Endothelial cell of umbilical vein (primary cell): ENCODE measurements at regions not wholly inside any gene's neighbourhood (a gene's known extent, or its start where the extent isn't known, plus 50 kb on each side); places are given as distances from the start of the nearest gene placed in this dataset.

ENCODE experiments used
- BruUV-seq: library from RNA; stranded (reverse); fragments of 400-500 nt; replicated peaks from 2 replicates; lab custom pipeline; 2021; lab: Mats Ljungman, UMichigan
- CTCF ChIA-PET: fragments of 300-600, 350-600 bp; sonication (Branson Sonifier 250); formaldehyde crosslinking; loops from one replicate; lab custom pipeline; 2021; ENCODE audit warnings: antibody characterized with exemption, inconsistent platforms; lab: Charles Lee
- POLR2A ChIA-PET: fragments of 300-600, 350-600 bp; sonication (Branson Sonifier 250); formaldehyde crosslinking; loops from one replicate; lab custom pipeline; 2021; ENCODE audit warnings: antibody characterized with exemption, inconsistent platforms; lab: Charles Lee
- DNase-seq: peaks from one replicate; pipeline ENCODE4 v3.0.0-alpha.2; 2011; ENCODE audit warnings: low read depth, low spot score
- FAIRE-seq: peaks from 2 replicates; lab custom pipeline; 2011; peaks lifted over from hg19 to GRCh38; lab: Jason Lieb, UNC
- H2AFZ ChIP-seq: 2 replicates; pipeline ENCODE4 v1.6.0; 2012; ENCODE audit warnings: low read depth, low read length, control low read depth, inconsistent platforms
- H3K27ac ChIP-seq: 2 replicates; pipeline ENCODE4 v1.5.1; 2011; ENCODE audit warnings: low read depth, mild to moderate bottlenecking, control low read depth, low read length, moderate library complexity; ENCODE audit not compliant: insufficient read depth
- H3K27me3 ChIP-seq, 2 experiments: 2 replicates each; pipeline versions ENCODE4 v1.6.0 to v1.6.1; 2011; ENCODE audit warnings: low read length in 2 of 2, mixed read lengths in 1 of 2; ENCODE audit not compliant: control insufficient read depth in 2 of 2, insufficient read depth in 2 of 2
- H3K36me3 ChIP-seq, 2 experiments: 2 replicates in 1 of 2; 3 replicates in 1 of 2; pipeline ENCODE4 v1.5.1; 2011; ENCODE audit warnings: low read length in 2 of 2, mild to moderate bottlenecking in 1 of 2, moderate library complexity in 1 of 2; ENCODE audit not compliant: control insufficient read depth in 2 of 2, insufficient read depth in 2 of 2; ENCODE audit errors: extremely low read depth in 1 of 2
- H3K4me1 ChIP-seq: 3 replicates; pipeline ENCODE4 v1.5.1; 2011; ENCODE audit warnings: mild to moderate bottlenecking, low read length; ENCODE audit not compliant: control insufficient read depth, insufficient read depth; ENCODE audit errors: extremely low read depth
- H3K4me2 ChIP-seq: 2 replicates; pipeline ENCODE4 v1.6.1; 2011; ENCODE audit warnings: low read length, control low read depth, mixed read lengths; ENCODE audit not compliant: insufficient read depth
- H3K4me3 ChIP-seq, 3 experiments: fragments of 200-600 bp in 1 of 3; sonication (generic), shearing (Covaris generic) in 1 of 3; replicated peaks in 1 of 3; 2 replicates each; pipeline ENCODE4 v1.5.1; 2011 to 2016; ENCODE audit warnings: control low read depth in 3 of 3, low read length in 3 of 3, mild to moderate bottlenecking in 2 of 3, inconsistent platforms in 1 of 3, low read depth in 1 of 3, moderate library complexity in 1 of 3; ENCODE audit not compliant: insufficient read depth in 1 of 3
- H3K79me2 ChIP-seq: 2 replicates; pipeline ENCODE4 v1.6.0; 2012; ENCODE audit warnings: low read length, inconsistent platforms; ENCODE audit not compliant: control insufficient read depth, insufficient read depth
- H3K9ac ChIP-seq: replicated peaks from 2 replicates; pipeline ENCODE3; 2011; ENCODE audit warnings: low read length, control low read depth; ENCODE audit not compliant: insufficient read depth; ENCODE audit errors: extremely low read depth
- H3K9me1 ChIP-seq: replicated peaks from 3 replicates; pipeline ENCODE4 v1.6.0; 2011; ENCODE audit warnings: mild to moderate bottlenecking, low read length; ENCODE audit not compliant: control insufficient read depth, insufficient read depth; ENCODE audit errors: extremely low read depth
- H3K9me3 ChIP-seq: replicated peaks from 2 replicates; pipeline ENCODE4 v1.5.1; 2012; ENCODE audit warnings: low read length, inconsistent platforms; ENCODE audit not compliant: control insufficient read depth, insufficient read depth
- H4K20me1 ChIP-seq: replicated peaks from 2 replicates; pipeline ENCODE3; 2011; ENCODE audit warnings: mild to moderate bottlenecking, low read length; ENCODE audit not compliant: control insufficient read depth, insufficient read depth; ENCODE audit errors: extremely low read depth
- CTCF ChIP-seq, 2 donors: IDR thresholded peaks; 1 replicate in 1 of 2; 2 replicates in 1 of 2; pipeline ENCODE4 v1.5.1; 2011; ENCODE audit warnings: low read length in 2 of 2, mild to moderate bottlenecking in 2 of 2, moderate library complexity in 2 of 2, control low read depth in 1 of 2, inconsistent platforms in 1 of 2, low read depth in 1 of 2; ENCODE audit not compliant: insufficient read depth in 1 of 2; ENCODE audit errors: extremely low read depth in 1 of 2
- EZH2 ChIP-seq: IDR thresholded peaks from 2 replicates; pipeline ENCODE4 v1.6.1; 2012; ENCODE audit warnings: borderline replicate concordance, low read depth, mild to moderate bottlenecking, moderate library complexity, low read length, inconsistent platforms; ENCODE audit not compliant: severe bottlenecking
- FOS ChIP-seq: IDR thresholded peaks from 2 replicates; pipeline ENCODE4 v1.6.1; 2011; ENCODE audit warnings: mild to moderate bottlenecking, low read length, moderate library complexity, borderline replicate concordance; ENCODE audit not compliant: insufficient read depth
- GATA2 ChIP-seq: IDR thresholded peaks from 2 replicates; pipeline ENCODE4 v1.7.0; 2011; ENCODE audit warnings: low read depth, mild to moderate bottlenecking, moderate library complexity, mixed read lengths, low read length; ENCODE audit not compliant: insufficient read length, insufficient read depth
- JUN ChIP-seq: IDR thresholded peaks from 2 replicates; pipeline ENCODE4 v1.6.1; 2011; ENCODE audit warnings: borderline replicate concordance, low read depth; ENCODE audit not compliant: insufficient read length, insufficient read depth
- MAX ChIP-seq: IDR thresholded peaks from 2 replicates; pipeline ENCODE4 v1.6.1; 2011; ENCODE audit not compliant: insufficient read depth, insufficient read length
- MYC ChIP-seq: IDR thresholded peaks from one replicate; pipeline ENCODE4 v1.6.1; 2011; ENCODE audit warnings: mild to moderate bottlenecking, low read depth, low read length
- POLR2A ChIP-seq: IDR thresholded peaks from 2 replicates; pipeline ENCODE4 v1.6.1; 2012; ENCODE audit warnings: low read depth, mild to moderate bottlenecking, control low read depth, low read length
- POLR2AphosphoS5 ChIP-seq: IDR thresholded peaks from 2 replicates; pipeline ENCODE4 v1.6.1; 2012; ENCODE audit warnings: low read depth, mild to moderate bottlenecking, control low read depth, low read length, moderate library complexity; ENCODE audit not compliant: insufficient read depth
- dilution Hi-C: fragments of 300-500 bp; cut with MboI; formaldehyde crosslinking; loops from one replicate; pipeline ENCODE4 v1.15.0; 2019; ENCODE audit warnings: low sequenced_read_pairs; ENCODE audit not compliant: extremely low pct_ligation_motif_present
- intact Hi-C: fragments of 100-400 bp; cut with micrococcal nuclease; formaldehyde crosslinking; loops from one replicate; pipeline ENCODE4 v1.10.0; 2022

- intact Hi-C loops = no loop called here
- ChIA-PET CTCF (interaction anchor here (1.0 kb wide), 1 partner anchor 710 kb away, joined by 3 read pairs; no protein-coding TSS in a partner anchor), POLR2A (no interaction called here)
- H3K9ac ChIP-seq = no peak overlapping the region
- no peak overlapping the region for H3K4me2 ChIP-seq
- no peak overlapping the region for H3K27ac ChIP-seq
- H3K27me3 ChIP-seq = peaks cover 0 to 10% of the 10 kb centered on the region in 2 experiments
- no peaks in the 10 kb centered on the region for H3K9me3 ChIP-seq
- TF ChIP-seq MAX (no peak), GATA2 (no peak), MYC (no peak), POLR2AphosphoS5 (no peak), EZH2 (no peak), JUN (no peak), FOS (no peak), CTCF (IDR thresholded peaks at IDR 0.05; ENCODE audit: extremely low read depth in 1 of 2, insufficient read depth in 1 of 2, low read depth in 1 of 2, low read length in 2 of 2) (no peak), POLR2A (no peak)
- BruUV-seq = no TSS peak
- no peaks in the 10 kb centered on the region for H4K20me1 ChIP-seq
- no peaks in the 10 kb centered on the region for H3K9me1 ChIP-seq
- dilution Hi-C loops = no loop called here
- no peaks in the 10 kb centered on the region for H3K79me2 ChIP-seq
- no peaks in the 10 kb centered on the region for H3K36me3 ChIP-seq
- H2AFZ ChIP-seq = no peak overlapping the region
- H3K4me3 ChIP-seq = no peak overlapping the region
- no peak for FAIRE-seq
- no peaks in the 10 kb centered on the region for H3K4me1 ChIP-seq
- DNase-seq = no peak
Observed at GRCh38 chr1:29669912-29670311, 433.6 kb downstream of the PTPRU start.
